H1 (cell line): ENCODE measurements at regions not wholly inside any gene's neighbourhood (a gene's known extent, or its start where the extent isn't known, plus 50 kb on each side); places are given as distances from the start of the nearest gene placed in this dataset.

Experiments used
- EP300 ChIP-seq, 2 experiments: IDR thresholded peaks; 1 replicate in 1 of 2; 2 replicates in 1 of 2; pipeline ENCODE4 v1.6.1; 2011 to 2012; ENCODE audit warnings: low read depth in 2 of 2, low read length in 2 of 2, mild to moderate bottlenecking in 2 of 2, borderline replicate concordance in 1 of 2, inconsistent platforms in 1 of 2, moderate library complexity in 1 of 2
- JUN ChIP-seq: IDR thresholded peaks from 2 replicates; pipeline ENCODE4 v1.6.1; 2011; ENCODE audit warnings: low read depth, mild to moderate bottlenecking, improper control_type of control experiment, low read length
- JUND ChIP-seq: IDR thresholded peaks from 2 replicates; pipeline ENCODE4 v1.6.1; 2011; ENCODE audit warnings: mild to moderate bottlenecking, improper control_type of control experiment, low read length
- POLR2A ChIP-seq, 2 experiments: IDR thresholded peaks; 1 replicate in 1 of 2; 2 replicates in 1 of 2; pipeline ENCODE4 v1.6.1; 2011; ENCODE audit warnings: low read depth in 2 of 2, low read length in 2 of 2, mild to moderate bottlenecking in 2 of 2; ENCODE audit errors: control extremely low read depth in 1 of 2
- POLR2AphosphoS5 ChIP-seq: IDR thresholded peaks from 2 replicates; pipeline ENCODE4 v1.6.1; 2011; ENCODE audit warnings: low read depth, low read length
- RFX5 ChIP-seq: IDR thresholded peaks from 2 replicates; pipeline ENCODE4 v1.6.1; 2011; ENCODE audit warnings: low read depth, low read length, improper control_type of control experiment, borderline replicate concordance
- TEAD4 ChIP-seq: IDR thresholded peaks from 2 replicates; pipeline ENCODE4 v1.6.1; 2012; ENCODE audit warnings: low read depth, low read length, inconsistent platforms, mixed read lengths
- YY1 ChIP-seq: IDR thresholded peaks from 2 replicates; pipeline ENCODE4 v1.6.1; 2011; ENCODE audit warnings: low read depth, mild to moderate bottlenecking, low read length
- TF ChIP-seq, protein P1 (sequence below), 3 experiments: IDR thresholded peaks; 1 replicate in 2 of 3; 2 replicates in 1 of 3; pipeline versions ENCODE4 v1.5.1 to v1.6.1; 2011; ENCODE audit warnings: low read length in 3 of 3, mild to moderate bottlenecking in 3 of 3, inconsistent platforms in 2 of 3, low read depth in 1 of 3, moderate library complexity in 1 of 3; ENCODE audit not compliant: insufficient read depth in 1 of 3; ENCODE audit errors: control extremely low read depth in 1 of 3
- TF ChIP-seq, protein P2 (sequence below): IDR thresholded peaks from 2 replicates; pipeline ENCODE4 v1.6.1; 2012; ENCODE audit warnings: inconsistent platforms

DNA sequence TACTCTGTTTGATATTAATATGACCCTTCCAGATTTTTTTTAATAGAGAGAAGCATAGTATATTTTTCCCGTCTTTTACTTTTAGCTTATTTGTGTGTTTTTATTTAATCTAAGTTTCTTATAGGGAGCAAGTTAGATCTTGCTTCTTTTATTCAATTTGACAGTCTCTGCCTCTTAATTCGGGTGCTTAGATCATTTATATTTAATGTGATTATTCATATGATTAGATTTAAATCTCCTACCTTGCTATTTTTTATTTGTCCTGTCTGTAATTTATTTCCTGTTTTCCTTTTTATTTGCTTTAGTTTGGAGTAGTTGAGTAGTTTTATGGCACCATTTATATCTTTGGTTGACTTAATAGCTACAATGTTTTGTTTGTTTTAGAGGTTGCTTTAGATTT lies 66.1 kb downstream of the GJD2 start:
- no peak for TF ChIP-seq JUN
- TF ChIP-seq YY1 = no peak
- no peak for TF ChIP-seq JUND
- no peak for TF ChIP-seq TEAD4
- TF ChIP-seq EP300 (IDR thresholded peaks at IDR 0.05; ENCODE audit: borderline replicate concordance in 1 of 2, low read depth in 2 of 2, low read length in 2 of 2) = no peak
- TF ChIP-seq, protein P1, sequence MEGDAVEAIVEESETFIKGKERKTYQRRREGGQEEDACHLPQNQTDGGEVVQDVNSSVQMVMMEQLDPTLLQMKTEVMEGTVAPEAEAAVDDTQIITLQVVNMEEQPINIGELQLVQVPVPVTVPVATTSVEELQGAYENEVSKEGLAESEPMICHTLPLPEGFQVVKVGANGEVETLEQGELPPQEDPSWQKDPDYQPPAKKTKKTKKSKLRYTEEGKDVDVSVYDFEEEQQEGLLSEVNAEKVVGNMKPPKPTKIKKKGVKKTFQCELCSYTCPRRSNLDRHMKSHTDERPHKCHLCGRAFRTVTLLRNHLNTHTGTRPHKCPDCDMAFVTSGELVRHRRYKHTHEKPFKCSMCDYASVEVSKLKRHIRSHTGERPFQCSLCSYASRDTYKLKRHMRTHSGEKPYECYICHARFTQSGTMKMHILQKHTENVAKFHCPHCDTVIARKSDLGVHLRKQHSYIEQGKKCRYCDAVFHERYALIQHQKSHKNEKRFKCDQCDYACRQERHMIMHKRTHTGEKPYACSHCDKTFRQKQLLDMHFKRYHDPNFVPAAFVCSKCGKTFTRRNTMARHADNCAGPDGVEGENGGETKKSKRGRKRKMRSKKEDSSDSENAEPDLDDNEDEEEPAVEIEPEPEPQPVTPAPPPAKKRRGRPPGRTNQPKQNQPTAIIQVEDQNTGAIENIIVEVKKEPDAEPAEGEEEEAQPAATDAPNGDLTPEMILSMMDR (IDR thresholded peaks at IDR 0.05; ENCODE audit: control extremely low read depth in 1 of 3, insufficient read depth in 1 of 3, low read depth in 1 of 3, low read length in 3 of 3) = no peak
- TF ChIP-seq, protein P2, sequence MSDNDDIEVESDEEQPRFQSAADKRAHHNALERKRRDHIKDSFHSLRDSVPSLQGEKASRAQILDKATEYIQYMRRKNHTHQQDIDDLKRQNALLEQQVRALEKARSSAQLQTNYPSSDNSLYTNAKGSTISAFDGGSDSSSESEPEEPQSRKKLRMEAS = no peak
- no peak for TF ChIP-seq POLR2A (IDR thresholded peaks at IDR 0.05; ENCODE audit: control extremely low read depth in 1 of 2, low read depth in 2 of 2, low read length in 2 of 2)
- no peak for TF ChIP-seq RFX5
- no peak for TF ChIP-seq POLR2AphosphoS5
